ENCODE measurements at regions not wholly inside any gene's neighbourhood (a gene's known extent, or its start where the extent isn't known, plus 50 kb on each side); places are given as distances from the start of the nearest gene placed in this dataset.
A peak's percentile ranks its signal among the peaks of the same experiment; 100 is the strongest.

- peak; percentile 42 to 78 (median 65) for TF ChIP-seq CTCF (IDR thresholded peaks at IDR 0.05)
- no peak for TF ChIP-seq EP300 (IDR thresholded peaks at IDR 0.05; ENCODE audit: low read depth)
- peak; percentile 69 for TF ChIP-seq POLR2A (IDR thresholded peaks at IDR 0.05)
- TF ChIP-seq POLR2AphosphoS5 (IDR thresholded peaks at IDR 0.05): peak in 2 of 3 donors; percentile 69 to 77
Observed at GRCh38 chr1:178037510-178038253, 56.2 kb upstream of the RASAL2 start.

Measured in transverse colon (tissue), 4 donors.